Cardiac fibroblast (primary cell): ENCODE measurements at regions not wholly inside any gene's neighbourhood (a gene's known extent, or its start where the extent isn't known, plus 50 kb on each side); places are given as distances from the start of the nearest gene placed in this dataset.
A peak's percentile ranks its signal among the peaks of the same experiment; 100 is the strongest.

ENCODE experiments used
- DNase-seq, 2 donors: peaks; one replicate each; pipeline versions ENCODE4 v3.0.0 to v3.0.0-alpha.2; 2010; ENCODE audit warnings: low read depth in 2 of 2
- H3K4me3 ChIP-seq, 2 donors: replicated peaks in 1 of 2; 1 replicate in 1 of 2; 2 replicates in 1 of 2; pipeline ENCODE4 v1.5.1; 2011; ENCODE audit warnings: low read depth in 2 of 2, low read length in 2 of 2, mild to moderate bottlenecking in 2 of 2, moderate library complexity in 1 of 2
- CTCF ChIP-seq: IDR thresholded peaks from one replicate; pipeline ENCODE4 v1.5.1; 2011; ENCODE audit warnings: low read depth, mild to moderate bottlenecking, low read length, inconsistent platforms

- DNase-seq = no peak
- no peak for TF ChIP-seq CTCF
- H3K4me3 ChIP-seq = no peak overlapping the region
Observed at GRCh38 chr5:145389047-145389446, 446.1 kb downstream of the PRELID2 start.

- H3K4me3 ChIP-seq = no peak overlapping the region
- TF ChIP-seq CTCF = no peak
- no peak for DNase-seq
Observed at GRCh38 chr5:145385276-145385675, 449.9 kb downstream of the PRELID2 start.

- no peak for TF ChIP-seq CTCF
- peak in 1 of 2 donors; percentile 32 for DNase-seq
Observed at GRCh38 chr5:145378226-145378625, 456.9 kb downstream of the PRELID2 start.

DNA sequence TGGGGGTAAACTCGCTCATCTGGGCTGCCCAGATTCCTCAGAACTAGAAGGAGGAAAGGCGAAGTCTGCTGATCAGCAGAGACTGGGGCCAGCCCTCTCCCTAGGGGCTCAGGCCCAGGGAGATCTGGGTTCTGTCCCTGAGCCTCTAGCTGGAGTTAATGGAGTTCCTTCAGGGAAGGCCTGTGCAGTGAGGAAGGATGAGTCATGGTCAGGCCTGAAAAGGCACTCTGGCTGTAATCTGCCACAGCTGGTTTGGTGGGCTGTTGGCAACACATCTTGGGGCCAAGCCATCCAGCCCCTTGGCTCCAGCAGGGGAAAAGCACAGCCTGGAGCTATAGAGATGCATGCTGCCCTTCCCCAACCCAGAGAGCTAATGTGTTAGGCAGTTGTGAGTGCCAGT is 459.6 kb downstream of the PRELID2 start:
- TF ChIP-seq CTCF = no peak
- no peak for DNase-seq

More at GRCh38 chr5:145378226-145378625, 456.9 kb downstream of the PRELID2 start:
- no peak overlapping the region for H3K4me3 ChIP-seq

DNA sequence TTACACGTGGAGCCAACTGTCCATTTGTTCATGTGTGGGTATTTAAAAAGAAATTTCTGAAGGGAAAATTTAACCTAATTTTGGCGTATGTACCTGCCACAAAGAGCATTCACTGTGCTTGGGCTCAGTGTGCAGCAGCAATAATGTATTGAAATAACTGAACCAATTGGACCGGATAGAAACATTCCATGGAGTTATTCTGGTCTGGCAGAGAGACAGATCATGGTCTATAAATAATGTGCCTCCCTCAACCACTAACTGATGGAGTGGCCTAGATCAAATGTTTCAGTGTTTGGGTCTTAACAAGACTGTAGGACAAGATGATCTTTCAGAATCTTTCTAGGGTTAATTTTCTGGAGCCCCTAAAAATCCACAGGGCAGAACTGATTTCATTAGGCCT is 469.7 kb downstream of the PRELID2 start:
- TF ChIP-seq CTCF = no peak
- DNase-seq = no peak
- no peak overlapping the region for H3K4me3 ChIP-seq

More for the DNA sequence above, 459.6 kb downstream of the PRELID2 start:
- no peak overlapping the region for H3K4me3 ChIP-seq

DNA sequence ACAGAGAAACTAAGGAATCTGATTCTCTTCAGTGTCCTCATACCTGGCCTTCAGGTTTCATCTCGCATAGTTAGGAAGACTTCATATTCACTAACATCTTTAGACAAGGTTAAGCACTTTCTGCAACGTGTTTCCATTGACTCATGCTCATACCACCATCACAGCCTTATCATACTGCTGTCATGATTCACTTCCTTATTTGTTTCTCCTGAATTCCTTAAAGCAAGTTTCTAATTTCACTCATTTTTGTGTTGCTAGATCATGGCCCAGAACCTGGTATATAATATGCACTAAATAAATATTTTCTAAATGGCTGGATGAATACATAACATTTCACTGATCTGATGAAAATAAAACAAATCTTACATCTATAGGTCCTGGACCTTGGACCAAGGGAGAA is 472.9 kb downstream of the PRELID2 start:
- peak; percentile 78 to 95 for DNase-seq
- no peak overlapping the region for H3K4me3 ChIP-seq
- TF ChIP-seq CTCF = no peak

GRCh38 chr5:145360936-145361335 is 474.2 kb downstream of the PRELID2 start:
- DNase-seq = peak; percentile 37 to 47
- TF ChIP-seq CTCF = no peak
- H3K4me3 ChIP-seq = no peak overlapping the region
